GM23338 (cell line): ENCODE measurements at regions not wholly inside any gene's neighbourhood (a gene's known extent, or its start where the extent isn't known, plus 50 kb on each side); places are given as distances from the start of the nearest gene placed in this dataset.

ENCODE experiments used
- ATAC-seq: fragments of 200-7000 bp; cut with Tn5 transposase; 3 replicates; pipeline ENCODE4 v1.9.1; 2020
- DNase-seq: peaks from one replicate; pipeline ENCODE4 v3.0.0-alpha.2; 2015; ENCODE audit warnings: low spot score
- H2AFZ ChIP-seq: fragments of 200-600 bp; sonication (generic); 2 replicates; pipeline ENCODE4 v1.8.0; 2016; ENCODE audit warnings: antibody characterized with exemption, mild to moderate bottlenecking, moderate library complexity
- H3F3A ChIP-seq: fragments of 200-600 bp; sonication (generic); replicated peaks from 2 replicates; pipeline ENCODE4 v1.8.0; 2017; ENCODE audit warnings: antibody characterized with exemption, mixed run types, low read depth
- H3K27ac ChIP-seq: fragments of 200-600 bp; sonication (generic); 2 replicates; pipeline ENCODE4 v1.6.1; 2016; ENCODE audit warnings: low read depth
- H3K27me3 ChIP-seq: fragments of 200-600 bp; sonication (generic); 2 replicates; pipeline ENCODE4 v1.8.0; 2016; ENCODE audit warnings: mild to moderate bottlenecking, mixed run types, moderate library complexity; ENCODE audit not compliant: insufficient read depth
- H3K36me3 ChIP-seq: fragments of 200-600 bp; sonication (generic); 2 replicates; pipeline ENCODE4 v1.8.0; 2016; ENCODE audit warnings: mild to moderate bottlenecking; ENCODE audit not compliant: insufficient read depth
- H3K4me1 ChIP-seq: fragments of 200-600 bp; sonication (generic); 2 replicates; pipeline ENCODE4 v1.8.0; 2016; ENCODE audit warnings: mild to moderate bottlenecking, moderate library complexity; ENCODE audit not compliant: insufficient read depth
- H3K4me2 ChIP-seq: fragments of 200-600 bp; sonication (generic); 2 replicates; pipeline ENCODE4 v1.7.1; 2017; ENCODE audit warnings: mixed run types
- H3K4me3 ChIP-seq: fragments of 200-600 bp; sonication (generic); 2 replicates; pipeline ENCODE4 v1.6.1; 2016; ENCODE audit warnings: mixed run types
- H3K79me2 ChIP-seq: fragments of 200-600 bp; sonication (generic); replicated peaks from 2 replicates; pipeline ENCODE4 v1.8.0; 2017; ENCODE audit warnings: mild to moderate bottlenecking; ENCODE audit not compliant: insufficient read depth
- H3K9me2 ChIP-seq: fragments of 200-600 bp; sonication (generic); 2 replicates; pipeline ENCODE4 v1.8.0; 2017; ENCODE audit not compliant: insufficient read depth
- H4K20me1 ChIP-seq: fragments of 200-600 bp; sonication (generic); replicated peaks from 2 replicates; pipeline ENCODE4 v1.8.0; 2017; ENCODE audit warnings: mild to moderate bottlenecking; ENCODE audit not compliant: insufficient read depth
- H3K27ac Mint-ChIP-seq: 2 replicates; pipeline ENCODE4 v1.8.0; 2020; ENCODE audit warnings: inconsistent platforms, mild to moderate bottlenecking, moderate library complexity, mixed read lengths
- H3K27me3 Mint-ChIP-seq: 3 replicates; pipeline ENCODE4 v1.8.0; 2022; ENCODE audit warnings: low read depth, mild to moderate bottlenecking, moderate library complexity, mixed read lengths, inconsistent platforms; ENCODE audit not compliant: insufficient read depth, poor library complexity
- H3K36me3 Mint-ChIP-seq: 3 replicates; pipeline ENCODE4 v1.8.0; 2021; ENCODE audit warnings: low read depth, mild to moderate bottlenecking, inconsistent platforms, moderate library complexity, mixed read lengths
- H3K4me1 Mint-ChIP-seq: 3 replicates; pipeline ENCODE4 v1.8.0; 2020; ENCODE audit warnings: mild to moderate bottlenecking, inconsistent platforms, mixed read lengths
- H3K4me3 Mint-ChIP-seq: 3 replicates; pipeline ENCODE4 v1.8.0; 2021; ENCODE audit warnings: moderate library complexity, mild to moderate bottlenecking, inconsistent platforms, mixed read lengths
- H3K9me3 Mint-ChIP-seq: 3 replicates; pipeline ENCODE4 v1.8.0; 2020; ENCODE audit warnings: moderate library complexity, mild to moderate bottlenecking, inconsistent platforms, mixed read lengths
- CREB1 ChIP-seq: fragments of 250-450 bp; sonication (Bioruptor Pico); IDR thresholded peaks from 2 replicates; pipeline ENCODE4 v1.5.0; 2020; ENCODE audit warnings: low read depth, mild to moderate bottlenecking, moderate library complexity
- EZH2 ChIP-seq: fragments of 200-600 bp; sonication (generic); IDR thresholded peaks from one replicate; pipeline ENCODE4 v1.8.0; 2017; ENCODE audit warnings: antibody characterized with exemption, mild to moderate bottlenecking, low read depth; ENCODE audit not compliant: unreplicated experiment
- EZH2phosphoT487 ChIP-seq: fragments of 200-600 bp; sonication (generic); IDR thresholded peaks from one replicate; pipeline ENCODE4 v1.8.1; 2018; ENCODE audit warnings: antibody characterized with exemption; ENCODE audit not compliant: unreplicated experiment
- JUNB ChIP-seq: IDR thresholded peaks from one replicate; pipeline ENCODE4 v1.6.1; 2016; ENCODE audit warnings: antibody characterized with exemption; ENCODE audit not compliant: unreplicated experiment
- NANOG ChIP-seq: IDR thresholded peaks from 2 replicates; pipeline ENCODE4 v1.6.1; 2016; ENCODE audit warnings: antibody characterized with exemption, borderline replicate concordance
- POLR2AphosphoS5 ChIP-seq: IDR thresholded peaks from 2 replicates; pipeline ENCODE4 v1.6.1; 2016; ENCODE audit warnings: antibody characterized with exemption, low read depth
- STAT1 ChIP-seq: IDR thresholded peaks from one replicate; pipeline ENCODE4 v1.6.1; 2016; ENCODE audit warnings: antibody characterized with exemption; ENCODE audit not compliant: unreplicated experiment
- ZNF114 ChIP-seq: fragments of 250-450 bp; sonication (Bioruptor Pico); IDR thresholded peaks from 2 replicates; pipeline ENCODE4 v1.5.0; 2020; ENCODE audit warnings: mild to moderate bottlenecking, moderate library complexity
- ZNF331 ChIP-seq: fragments of 250-450 bp; sonication (Bioruptor Pico); IDR thresholded peaks from 2 replicates; pipeline ENCODE4 v1.5.0; 2020; ENCODE audit warnings: low read depth, mild to moderate bottlenecking, moderate library complexity
- TF ChIP-seq, protein P1 (sequence below): IDR thresholded peaks from 2 replicates; pipeline ENCODE4 v1.6.1; 2016; ENCODE audit warnings: antibody characterized with exemption
- TF ChIP-seq, protein P2 (sequence below): IDR thresholded peaks from one replicate; pipeline ENCODE4 v1.6.1; 2018; ENCODE audit warnings: antibody characterized with exemption; ENCODE audit not compliant: unreplicated experiment
- TF ChIP-seq, protein P3 (sequence below), 2 experiments: fragments of 200-600 bp in 1 of 2; sonication (generic) in 1 of 2; conservative IDR thresholded peaks; 2 replicates each; pipeline versions ENCODE4 v1.5.1 to v1.6.1; 2016 to 2017; ENCODE audit warnings: antibody characterized with exemption in 2 of 2, low read depth in 2 of 2, mild to moderate bottlenecking in 2 of 2, moderate library complexity in 1 of 2
- TF ChIP-seq, protein P4 (sequence below): fragments of 250-450 bp; sonication (Bioruptor Pico); IDR thresholded peaks from 2 replicates; pipeline ENCODE4 v1.5.0; 2020; ENCODE audit warnings: mild to moderate bottlenecking, moderate library complexity

DNA sequence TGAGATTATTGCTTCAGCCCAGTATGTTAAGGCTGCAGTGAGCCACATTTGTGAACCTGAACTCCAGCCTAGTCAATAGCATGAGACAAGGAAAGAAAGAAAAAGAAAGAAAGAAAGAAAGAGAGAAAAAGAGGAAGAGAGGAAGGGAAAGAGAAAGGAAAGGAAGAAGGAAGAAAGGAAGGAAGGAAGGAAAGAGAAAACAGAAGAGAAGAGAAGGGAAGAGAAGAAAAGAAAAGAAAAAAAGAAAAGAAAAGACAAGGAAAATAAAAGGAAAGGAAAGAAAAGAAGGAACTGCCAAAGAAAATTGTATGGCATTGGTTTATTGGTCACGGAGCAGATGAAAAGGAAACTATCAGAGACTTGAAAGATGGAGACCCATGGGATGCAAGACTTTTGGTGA is 1158.8 kb downstream of the OLFM4 start:
- H3K4me1 ChIP-seq, result peaks cover 38% of the 10 kb centered on the region
- no peak overlapping the region for H3K4me3 ChIP-seq
- H3K27ac Mint-ChIP-seq, result no peak overlapping the region
- no peaks in the 10 kb centered on the region for H3K27me3 ChIP-seq
- peaks cover 37% of the 10 kb centered on the region for H3K4me1 Mint-ChIP-seq
- H3K9me3 Mint-ChIP-seq, result no peaks in the 10 kb centered on the region
- H3K9me2 ChIP-seq, result no peaks in the 10 kb centered on the region; the same call in 1 of the 2 replicates
- no peaks in the 10 kb centered on the region for H3K79me2 ChIP-seq
- no peak overlapping the region for H3K4me3 Mint-ChIP-seq
- H2AFZ ChIP-seq, result no peak overlapping the region
- ATAC-seq (no peak), DNase-seq (no peak)
- no peaks in the 10 kb centered on the region for H4K20me1 ChIP-seq
- H3K27me3 Mint-ChIP-seq, result peaks cover 3% of the 10 kb centered on the region
- TF ChIP-seq ZNF331 (CRISPR knock-in tag) (no peak), JUNB (no peak), STAT1 (no peak), ZNF114 (no peak), NANOG (no peak), EZH2phosphoT487 (no peak), POLR2AphosphoS5 (no peak), EZH2 (no peak), CREB1 (CRISPR knock-in tag) (no peak)
- TF ChIP-seq, protein P1, sequence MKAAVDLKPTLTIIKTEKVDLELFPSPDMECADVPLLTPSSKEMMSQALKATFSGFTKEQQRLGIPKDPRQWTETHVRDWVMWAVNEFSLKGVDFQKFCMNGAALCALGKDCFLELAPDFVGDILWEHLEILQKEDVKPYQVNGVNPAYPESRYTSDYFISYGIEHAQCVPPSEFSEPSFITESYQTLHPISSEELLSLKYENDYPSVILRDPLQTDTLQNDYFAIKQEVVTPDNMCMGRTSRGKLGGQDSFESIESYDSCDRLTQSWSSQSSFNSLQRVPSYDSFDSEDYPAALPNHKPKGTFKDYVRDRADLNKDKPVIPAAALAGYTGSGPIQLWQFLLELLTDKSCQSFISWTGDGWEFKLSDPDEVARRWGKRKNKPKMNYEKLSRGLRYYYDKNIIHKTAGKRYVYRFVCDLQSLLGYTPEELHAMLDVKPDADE, result no peak
- TF ChIP-seq, protein P2, sequence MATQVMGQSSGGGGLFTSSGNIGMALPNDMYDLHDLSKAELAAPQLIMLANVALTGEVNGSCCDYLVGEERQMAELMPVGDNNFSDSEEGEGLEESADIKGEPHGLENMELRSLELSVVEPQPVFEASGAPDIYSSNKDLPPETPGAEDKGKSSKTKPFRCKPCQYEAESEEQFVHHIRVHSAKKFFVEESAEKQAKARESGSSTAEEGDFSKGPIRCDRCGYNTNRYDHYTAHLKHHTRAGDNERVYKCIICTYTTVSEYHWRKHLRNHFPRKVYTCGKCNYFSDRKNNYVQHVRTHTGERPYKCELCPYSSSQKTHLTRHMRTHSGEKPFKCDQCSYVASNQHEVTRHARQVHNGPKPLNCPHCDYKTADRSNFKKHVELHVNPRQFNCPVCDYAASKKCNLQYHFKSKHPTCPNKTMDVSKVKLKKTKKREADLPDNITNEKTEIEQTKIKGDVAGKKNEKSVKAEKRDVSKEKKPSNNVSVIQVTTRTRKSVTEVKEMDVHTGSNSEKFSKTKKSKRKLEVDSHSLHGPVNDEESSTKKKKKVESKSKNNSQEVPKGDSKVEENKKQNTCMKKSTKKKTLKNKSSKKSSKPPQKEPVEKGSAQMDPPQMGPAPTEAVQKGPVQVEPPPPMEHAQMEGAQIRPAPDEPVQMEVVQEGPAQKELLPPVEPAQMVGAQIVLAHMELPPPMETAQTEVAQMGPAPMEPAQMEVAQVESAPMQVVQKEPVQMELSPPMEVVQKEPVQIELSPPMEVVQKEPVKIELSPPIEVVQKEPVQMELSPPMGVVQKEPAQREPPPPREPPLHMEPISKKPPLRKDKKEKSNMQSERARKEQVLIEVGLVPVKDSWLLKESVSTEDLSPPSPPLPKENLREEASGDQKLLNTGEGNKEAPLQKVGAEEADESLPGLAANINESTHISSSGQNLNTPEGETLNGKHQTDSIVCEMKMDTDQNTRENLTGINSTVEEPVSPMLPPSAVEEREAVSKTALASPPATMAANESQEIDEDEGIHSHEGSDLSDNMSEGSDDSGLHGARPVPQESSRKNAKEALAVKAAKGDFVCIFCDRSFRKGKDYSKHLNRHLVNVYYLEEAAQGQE, result no peak
- TF ChIP-seq, protein P3, sequence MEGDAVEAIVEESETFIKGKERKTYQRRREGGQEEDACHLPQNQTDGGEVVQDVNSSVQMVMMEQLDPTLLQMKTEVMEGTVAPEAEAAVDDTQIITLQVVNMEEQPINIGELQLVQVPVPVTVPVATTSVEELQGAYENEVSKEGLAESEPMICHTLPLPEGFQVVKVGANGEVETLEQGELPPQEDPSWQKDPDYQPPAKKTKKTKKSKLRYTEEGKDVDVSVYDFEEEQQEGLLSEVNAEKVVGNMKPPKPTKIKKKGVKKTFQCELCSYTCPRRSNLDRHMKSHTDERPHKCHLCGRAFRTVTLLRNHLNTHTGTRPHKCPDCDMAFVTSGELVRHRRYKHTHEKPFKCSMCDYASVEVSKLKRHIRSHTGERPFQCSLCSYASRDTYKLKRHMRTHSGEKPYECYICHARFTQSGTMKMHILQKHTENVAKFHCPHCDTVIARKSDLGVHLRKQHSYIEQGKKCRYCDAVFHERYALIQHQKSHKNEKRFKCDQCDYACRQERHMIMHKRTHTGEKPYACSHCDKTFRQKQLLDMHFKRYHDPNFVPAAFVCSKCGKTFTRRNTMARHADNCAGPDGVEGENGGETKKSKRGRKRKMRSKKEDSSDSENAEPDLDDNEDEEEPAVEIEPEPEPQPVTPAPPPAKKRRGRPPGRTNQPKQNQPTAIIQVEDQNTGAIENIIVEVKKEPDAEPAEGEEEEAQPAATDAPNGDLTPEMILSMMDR (conservative IDR thresholded peaks at IDR 0.05; ENCODE audit: low read depth in 2 of 2), result no peak
- TF ChIP-seq, protein P4, sequence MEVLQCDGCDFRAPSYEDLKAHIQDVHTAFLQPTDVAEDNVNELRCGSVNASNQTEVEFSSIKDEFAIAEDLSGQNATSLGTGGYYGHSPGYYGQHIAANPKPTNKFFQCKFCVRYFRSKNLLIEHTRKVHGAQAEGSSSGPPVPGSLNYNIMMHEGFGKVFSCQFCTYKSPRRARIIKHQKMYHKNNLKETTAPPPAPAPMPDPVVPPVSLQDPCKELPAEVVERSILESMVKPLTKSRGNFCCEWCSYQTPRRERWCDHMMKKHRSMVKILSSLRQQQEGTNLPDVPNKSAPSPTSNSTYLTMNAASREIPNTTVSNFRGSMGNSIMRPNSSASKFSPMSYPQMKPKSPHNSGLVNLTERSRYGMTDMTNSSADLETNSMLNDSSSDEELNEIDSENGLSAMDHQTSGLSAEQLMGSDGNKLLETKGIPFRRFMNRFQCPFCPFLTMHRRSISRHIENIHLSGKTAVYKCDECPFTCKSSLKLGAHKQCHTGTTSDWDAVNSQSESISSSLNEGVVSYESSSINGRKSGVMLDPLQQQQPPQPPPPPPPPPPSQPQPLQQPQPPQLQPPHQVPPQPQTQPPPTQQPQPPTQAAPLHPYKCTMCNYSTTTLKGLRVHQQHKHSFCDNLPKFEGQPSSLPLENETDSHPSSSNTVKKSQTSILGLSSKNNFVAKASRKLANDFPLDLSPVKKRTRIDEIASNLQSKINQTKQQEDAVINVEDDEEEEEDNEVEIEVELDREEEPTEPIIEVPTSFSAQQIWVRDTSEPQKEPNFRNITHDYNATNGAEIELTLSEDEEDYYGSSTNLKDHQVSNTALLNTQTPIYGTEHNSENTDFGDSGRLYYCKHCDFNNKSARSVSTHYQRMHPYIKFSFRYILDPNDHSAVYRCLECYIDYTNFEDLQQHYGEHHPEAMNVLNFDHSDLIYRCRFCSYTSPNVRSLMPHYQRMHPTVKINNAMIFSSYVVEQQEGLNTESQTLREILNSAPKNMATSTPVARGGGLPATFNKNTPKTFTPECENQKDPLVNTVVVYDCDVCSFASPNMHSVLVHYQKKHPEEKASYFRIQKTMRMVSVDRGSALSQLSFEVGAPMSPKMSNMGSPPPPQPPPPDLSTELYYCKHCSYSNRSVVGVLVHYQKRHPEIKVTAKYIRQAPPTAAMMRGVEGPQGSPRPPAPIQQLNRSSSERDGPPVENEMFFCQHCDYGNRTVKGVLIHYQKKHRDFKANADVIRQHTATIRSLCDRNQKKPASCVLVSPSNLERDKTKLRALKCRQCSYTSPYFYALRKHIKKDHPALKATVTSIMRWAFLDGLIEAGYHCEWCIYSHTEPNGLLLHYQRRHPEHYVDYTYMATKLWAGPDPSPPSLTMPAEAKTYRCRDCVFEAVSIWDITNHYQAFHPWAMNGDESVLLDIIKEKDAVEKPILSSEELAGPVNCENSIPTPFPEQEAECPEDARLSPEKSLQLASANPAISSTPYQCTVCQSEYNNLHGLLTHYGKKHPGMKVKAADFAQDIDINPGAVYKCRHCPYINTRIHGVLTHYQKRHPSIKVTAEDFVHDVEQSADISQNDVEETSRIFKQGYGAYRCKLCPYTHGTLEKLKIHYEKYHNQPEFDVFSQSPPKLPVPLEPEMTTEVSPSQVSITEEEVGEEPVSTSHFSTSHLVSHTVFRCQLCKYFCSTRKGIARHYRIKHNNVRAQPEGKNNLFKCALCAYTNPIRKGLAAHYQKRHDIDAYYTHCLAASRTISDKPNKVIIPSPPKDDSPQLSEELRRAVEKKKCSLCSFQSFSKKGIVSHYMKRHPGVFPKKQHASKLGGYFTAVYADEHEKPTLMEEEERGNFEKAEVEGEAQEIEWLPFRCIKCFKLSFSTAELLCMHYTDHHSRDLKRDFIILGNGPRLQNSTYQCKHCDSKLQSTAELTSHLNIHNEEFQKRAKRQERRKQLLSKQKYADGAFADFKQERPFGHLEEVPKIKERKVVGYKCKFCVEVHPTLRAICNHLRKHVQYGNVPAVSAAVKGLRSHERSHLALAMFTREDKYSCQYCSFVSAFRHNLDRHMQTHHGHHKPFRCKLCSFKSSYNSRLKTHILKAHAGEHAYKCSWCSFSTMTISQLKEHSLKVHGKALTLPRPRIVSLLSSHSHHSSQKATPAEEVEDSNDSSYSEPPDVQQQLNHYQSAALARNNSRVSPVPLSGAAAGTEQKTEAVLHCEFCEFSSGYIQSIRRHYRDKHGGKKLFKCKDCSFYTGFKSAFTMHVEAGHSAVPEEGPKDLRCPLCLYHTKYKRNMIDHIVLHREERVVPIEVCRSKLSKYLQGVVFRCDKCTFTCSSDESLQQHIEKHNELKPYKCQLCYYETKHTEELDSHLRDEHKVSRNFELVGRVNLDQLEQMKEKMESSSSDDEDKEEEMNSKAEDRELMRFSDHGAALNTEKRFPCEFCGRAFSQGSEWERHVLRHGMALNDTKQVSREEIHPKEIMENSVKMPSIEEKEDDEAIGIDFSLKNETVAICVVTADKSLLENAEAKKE, result no peak
- H3K27ac ChIP-seq, result no peak overlapping the region
- H3K36me3 Mint-ChIP-seq, result no peaks in the 10 kb centered on the region; the same call in 2 of the 3 replicates
- H3F3A ChIP-seq, result no peaks in the 10 kb centered on the region
- H3K4me2 ChIP-seq, result no peak overlapping the region
- no peaks in the 10 kb centered on the region for H3K36me3 ChIP-seq
